SK-N-SH (cell line): ENCODE measurements at regions not wholly inside any gene's neighbourhood (a gene's known extent, or its start where the extent isn't known, plus 50 kb on each side); places are given as distances from the start of the nearest gene placed in this dataset.

Source experiments
- CTCF ChIP-seq: fragments of 200-600 bp; sonication (generic); IDR thresholded peaks from 2 replicates; pipeline ENCODE4 v1.6.1; 2017; ENCODE audit warnings: antibody characterized with exemption, mild to moderate bottlenecking, moderate library complexity
- POLR2AphosphoS5 ChIP-seq: IDR thresholded peaks from 2 replicates; pipeline ENCODE4 v1.6.1; 2012; ENCODE audit warnings: low read depth, low read length
- RAD21 ChIP-seq: IDR thresholded peaks from 2 replicates; pipeline ENCODE4 v1.6.1; 2012; ENCODE audit warnings: mild to moderate bottlenecking, low read length
- TAF1 ChIP-seq: IDR thresholded peaks from 2 replicates; pipeline ENCODE4 v1.6.1; 2012; ENCODE audit warnings: low read depth, mild to moderate bottlenecking, low read length, moderate library complexity, borderline replicate concordance
- TF ChIP-seq, protein P1 (sequence below): IDR thresholded peaks from 2 replicates; pipeline ENCODE4 v1.4.0; 2012; ENCODE audit warnings: low read depth, borderline replicate concordance

GRCh38 chr1:216851073-216851472, 127.8 kb upstream of the ESRRG start:
- TF ChIP-seq TAF1: no peak
- no peak for TF ChIP-seq RAD21
- TF ChIP-seq, protein P1, sequence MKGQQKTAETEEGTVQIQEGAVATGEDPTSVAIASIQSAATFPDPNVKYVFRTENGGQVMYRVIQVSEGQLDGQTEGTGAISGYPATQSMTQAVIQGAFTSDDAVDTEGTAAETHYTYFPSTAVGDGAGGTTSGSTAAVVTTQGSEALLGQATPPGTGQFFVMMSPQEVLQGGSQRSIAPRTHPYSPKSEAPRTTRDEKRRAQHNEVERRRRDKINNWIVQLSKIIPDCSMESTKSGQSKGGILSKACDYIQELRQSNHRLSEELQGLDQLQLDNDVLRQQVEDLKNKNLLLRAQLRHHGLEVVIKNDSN: no peak
- TF ChIP-seq POLR2AphosphoS5: no peak
- no peak for TF ChIP-seq CTCF
